ENCODE measurements at regions not wholly inside any gene's neighbourhood (a gene's known extent, or its start where the extent isn't known, plus 50 kb on each side); places are given as distances from the start of the nearest gene placed in this dataset.

GRCh38 chr4:161097821-161098220 is 1066.0 kb downstream of the FSTL5 start:
- Mint-ChIP-seq H3K27me3 (ENCODE audit: low read depth, poor library complexity) (no peaks in the 10 kb centered on the region), H3K36me3 (ENCODE audit: low read depth) (no peaks in the 10 kb centered on the region), H3K27ac (no peak overlapping the region), H3K4me1 (no peaks in the 10 kb centered on the region), H3K9me3 (no peaks in the 10 kb centered on the region), H3K4me3 (no peak overlapping the region)
- DNase-seq = no peak
- TF ChIP-seq CTCF (IDR thresholded peaks at IDR 0.05) = no peak

- H3K36me3 Mint-ChIP-seq (ENCODE audit: low read depth) = no peaks in the 10 kb centered on the region
- no peaks in the 10 kb centered on the region for H3K27me3 Mint-ChIP-seq (ENCODE audit: low read depth, poor library complexity)
- H3K9me3 Mint-ChIP-seq = no peaks in the 10 kb centered on the region
- H3K4me1 Mint-ChIP-seq = no peaks in the 10 kb centered on the region
- DNase-seq = no peak
- no peak for TF ChIP-seq CTCF (IDR thresholded peaks at IDR 0.05)
- H3K4me3 Mint-ChIP-seq = no peak overlapping the region
- H3K27ac Mint-ChIP-seq = no peak overlapping the region
These were observed 1102.8 kb downstream of the FSTL5 start for GRCh38 chr4:161061046-161061445.

All from nephron progenitor cell (in vitro differentiated cells).